Smooth muscle cell (in vitro differentiated cells): ENCODE measurements at regions not wholly inside any gene's neighbourhood (a gene's known extent, or its start where the extent isn't known, plus 50 kb on each side); places are given as distances from the start of the nearest gene placed in this dataset.

Source experiments
- DNase-seq: peaks from one replicate; lab custom pipeline; 2025; ENCODE audit not compliant: unreplicated experiment; lab: John Stamatoyannopoulos, UW
- H2AFZ ChIP-seq: fragments of 200-600 bp; sonication (generic); 2 replicates; pipeline ENCODE4 v1.6.0; 2016; ENCODE audit warnings: antibody characterized with exemption, low read depth, mild to moderate bottlenecking
- H3F3A ChIP-seq: fragments of 200-600 bp; sonication (generic); 2 replicates; pipeline ENCODE4 v1.6.0; 2017; ENCODE audit warnings: antibody characterized with exemption, low read depth
- H3K27ac ChIP-seq: fragments of 200-600 bp; sonication (generic); 2 replicates; pipeline ENCODE4 v1.5.1; 2016; ENCODE audit warnings: low read depth, mild to moderate bottlenecking
- H3K27me3 ChIP-seq: fragments of 200-600 bp; sonication (generic); 2 replicates; pipeline ENCODE4 v1.6.1; 2016; ENCODE audit warnings: low read depth, mild to moderate bottlenecking
- H3K36me3 ChIP-seq: fragments of 200-600 bp; sonication (generic); 2 replicates; pipeline ENCODE4 v1.5.1; 2016; ENCODE audit warnings: low read depth
- H3K4me1 ChIP-seq: fragments of 200-600 bp; sonication (generic); 2 replicates; pipeline ENCODE4 v1.5.1; 2016; ENCODE audit warnings: low read depth
- H3K4me2 ChIP-seq: fragments of 200-600 bp; sonication (generic); 2 replicates; pipeline ENCODE4 v1.6.0; 2016; ENCODE audit warnings: mild to moderate bottlenecking
- H3K4me3 ChIP-seq: fragments of 200-600 bp; sonication (generic); 2 replicates; pipeline ENCODE4 v1.5.1; 2016; ENCODE audit warnings: mild to moderate bottlenecking
- H3K79me2 ChIP-seq: fragments of 200-600 bp; sonication (generic); 2 replicates; pipeline ENCODE4 v1.6.0; 2016; ENCODE audit warnings: low read depth, mild to moderate bottlenecking
- H3K9ac ChIP-seq: fragments of 200-600 bp; sonication (generic); 2 replicates; pipeline ENCODE4 v1.6.0; 2016; ENCODE audit warnings: low read depth
- H3K9me3 ChIP-seq: fragments of 200-600 bp; sonication (generic); replicated peaks from 2 replicates; pipeline ENCODE4 v1.5.1; 2016; ENCODE audit warnings: low read depth
- H4K20me1 ChIP-seq: fragments of 200-600 bp; sonication (generic); 2 replicates; pipeline ENCODE4 v1.6.0; 2016; ENCODE audit warnings: low read depth
- CTCF ChIP-seq: fragments of 200-600 bp; sonication (generic); IDR thresholded peaks from 2 replicates; pipeline ENCODE4 v1.5.1; 2017; ENCODE audit warnings: borderline replicate concordance, mild to moderate bottlenecking, antibody characterized with exemption; ENCODE audit not compliant: insufficient read depth, poor library complexity, severe bottlenecking
- WGBS: methylation state at CpG from one replicate; pipeline ENCODE4 v1.1.7; 2016; ENCODE audit warnings: low lambda C conversion rate; 5-methylcytosine and 5-hydroxymethylcytosine counted together

DNA sequence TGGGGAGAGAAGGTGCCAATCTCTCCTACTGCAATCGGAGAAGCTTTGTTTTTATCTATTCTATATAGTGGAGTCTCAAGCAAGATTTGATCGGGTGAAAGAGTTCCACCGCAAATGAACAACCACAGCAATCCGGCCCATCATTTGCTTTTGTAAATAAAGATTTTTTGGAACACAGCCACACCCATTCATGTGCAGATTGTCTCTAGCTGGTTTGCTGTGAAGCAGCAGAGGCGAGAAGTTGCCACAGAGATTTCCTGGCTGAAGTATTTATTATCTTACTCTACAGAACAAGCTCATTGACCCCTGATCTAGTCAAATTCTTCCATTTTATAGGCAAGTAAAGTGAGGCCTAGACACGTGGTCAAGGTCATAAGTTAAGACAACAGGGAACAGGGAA, 195.5 kb upstream of the TNRC6C start:
- no peak for DNase-seq
- Histone ChIP-seq H3K4me2 (no peak overlapping the region), H3K9me3 (no peaks in the 10 kb centered on the region), H3F3A (no peaks in the 10 kb centered on the region), H4K20me1 (no peaks in the 10 kb centered on the region), H3K27me3 (no peaks in the 10 kb centered on the region), H3K36me3 (no peaks in the 10 kb centered on the region), H3K79me2 (no peaks in the 10 kb centered on the region), H2AFZ (no peak overlapping the region), H3K4me1 (no peaks in the 10 kb centered on the region), H3K9ac (no peak overlapping the region), H3K4me3 (no peak overlapping the region), H3K27ac (no peak overlapping the region)
- TF ChIP-seq CTCF: no peak
- 72% methylated on average over 6 of the region's 6 CpGs for WGBS

- Histone ChIP-seq H3K27ac (no peak overlapping the region), H3K9ac (no peak overlapping the region), H2AFZ (no peak overlapping the region), H3K27me3 (no peaks in the 10 kb centered on the region), H3K79me2 (no peaks in the 10 kb centered on the region), H3K4me2 (no peak overlapping the region), H3F3A (no peaks in the 10 kb centered on the region), H4K20me1 (no peaks in the 10 kb centered on the region), H3K4me1 (no peaks in the 10 kb centered on the region), H3K36me3 (no peaks in the 10 kb centered on the region), H3K4me3 (no peak overlapping the region), H3K9me3 (no peaks in the 10 kb centered on the region)
- DNase-seq: no peak
- WGBS: 77% methylated on average over 5 of the region's 5 CpGs
- no peak for TF ChIP-seq CTCF
Measured at GRCh38 chr17:77763575-77763974, 194.9 kb upstream of the TNRC6C start.

GRCh38 chr17:77765292-77765691, 193.2 kb upstream of the TNRC6C start:
- no peak for TF ChIP-seq CTCF
- no peaks in the 10 kb centered on the region for H3F3A ChIP-seq
- WGBS: 97% methylated on average over 1 of the region's 1 CpG
- no peaks in the 10 kb centered on the region for H3K9me3 ChIP-seq
- no peaks in the 10 kb centered on the region for H3K4me1 ChIP-seq
- no peaks in the 10 kb centered on the region for H3K27me3 ChIP-seq
- H4K20me1 ChIP-seq: no peaks in the 10 kb centered on the region
- H3K79me2 ChIP-seq: no peaks in the 10 kb centered on the region
- no peak overlapping the region for H3K9ac ChIP-seq
- no peak overlapping the region for H3K4me2 ChIP-seq
- no peak overlapping the region for H3K27ac ChIP-seq
- DNase-seq: no peak
- no peak overlapping the region for H2AFZ ChIP-seq
- H3K36me3 ChIP-seq: no peaks in the 10 kb centered on the region
- H3K4me3 ChIP-seq: no peak overlapping the region

GRCh38 chr17:77767148-77767547, 191.4 kb upstream of the TNRC6C start:
- H2AFZ ChIP-seq: no peak overlapping the region
- peaks cover 8% of the 10 kb centered on the region for H3K4me1 ChIP-seq
- no peaks in the 10 kb centered on the region for H3K27me3 ChIP-seq
- no peak overlapping the region for H3K4me3 ChIP-seq
- no peak overlapping the region for H3K4me2 ChIP-seq
- no peaks in the 10 kb centered on the region for H3F3A ChIP-seq
- H3K9me3 ChIP-seq: no peaks in the 10 kb centered on the region
- no peaks in the 10 kb centered on the region for H3K79me2 ChIP-seq
- TF ChIP-seq CTCF: no peak
- no peaks in the 10 kb centered on the region for H4K20me1 ChIP-seq
- H3K27ac ChIP-seq: no peak overlapping the region
- no peaks in the 10 kb centered on the region for H3K36me3 ChIP-seq
- H3K9ac ChIP-seq: no peak overlapping the region
- DNase-seq: no peak
